GM23338 (cell line): ENCODE measurements at regions not wholly inside any gene's neighbourhood (a gene's known extent, or its start where the extent isn't known, plus 50 kb on each side); places are given as distances from the start of the nearest gene placed in this dataset.

Source experiments
- ATAC-seq: fragments of 200-7000 bp; cut with Tn5 transposase; 3 replicates; pipeline ENCODE4 v1.9.1; 2020
- DNase-seq: peaks from one replicate; pipeline ENCODE4 v3.0.0-alpha.2; 2015; ENCODE audit warnings: low spot score
- H2AFZ ChIP-seq: fragments of 200-600 bp; sonication (generic); 2 replicates; pipeline ENCODE4 v1.8.0; 2016; ENCODE audit warnings: antibody characterized with exemption, mild to moderate bottlenecking, moderate library complexity
- H3F3A ChIP-seq: fragments of 200-600 bp; sonication (generic); replicated peaks from 2 replicates; pipeline ENCODE4 v1.8.0; 2017; ENCODE audit warnings: antibody characterized with exemption, mixed run types, low read depth
- H3K27ac ChIP-seq: fragments of 200-600 bp; sonication (generic); 2 replicates; pipeline ENCODE4 v1.6.1; 2016; ENCODE audit warnings: low read depth
- H3K27me3 ChIP-seq: fragments of 200-600 bp; sonication (generic); 2 replicates; pipeline ENCODE4 v1.8.0; 2016; ENCODE audit warnings: mild to moderate bottlenecking, mixed run types, moderate library complexity; ENCODE audit not compliant: insufficient read depth
- H3K36me3 ChIP-seq: fragments of 200-600 bp; sonication (generic); 2 replicates; pipeline ENCODE4 v1.8.0; 2016; ENCODE audit warnings: mild to moderate bottlenecking; ENCODE audit not compliant: insufficient read depth
- H3K4me1 ChIP-seq: fragments of 200-600 bp; sonication (generic); 2 replicates; pipeline ENCODE4 v1.8.0; 2016; ENCODE audit warnings: mild to moderate bottlenecking, moderate library complexity; ENCODE audit not compliant: insufficient read depth
- H3K4me2 ChIP-seq: fragments of 200-600 bp; sonication (generic); 2 replicates; pipeline ENCODE4 v1.7.1; 2017; ENCODE audit warnings: mixed run types
- H3K4me3 ChIP-seq: fragments of 200-600 bp; sonication (generic); 2 replicates; pipeline ENCODE4 v1.6.1; 2016; ENCODE audit warnings: mixed run types
- H3K79me2 ChIP-seq: fragments of 200-600 bp; sonication (generic); replicated peaks from 2 replicates; pipeline ENCODE4 v1.8.0; 2017; ENCODE audit warnings: mild to moderate bottlenecking; ENCODE audit not compliant: insufficient read depth
- H3K9me2 ChIP-seq: fragments of 200-600 bp; sonication (generic); 2 replicates; pipeline ENCODE4 v1.8.0; 2017; ENCODE audit not compliant: insufficient read depth
- H4K20me1 ChIP-seq: fragments of 200-600 bp; sonication (generic); replicated peaks from 2 replicates; pipeline ENCODE4 v1.8.0; 2017; ENCODE audit warnings: mild to moderate bottlenecking; ENCODE audit not compliant: insufficient read depth
- H3K27ac Mint-ChIP-seq: 2 replicates; pipeline ENCODE4 v1.8.0; 2020; ENCODE audit warnings: inconsistent platforms, mild to moderate bottlenecking, moderate library complexity, mixed read lengths
- H3K27me3 Mint-ChIP-seq: 3 replicates; pipeline ENCODE4 v1.8.0; 2022; ENCODE audit warnings: low read depth, mild to moderate bottlenecking, moderate library complexity, mixed read lengths, inconsistent platforms; ENCODE audit not compliant: insufficient read depth, poor library complexity
- H3K36me3 Mint-ChIP-seq: 3 replicates; pipeline ENCODE4 v1.8.0; 2021; ENCODE audit warnings: low read depth, mild to moderate bottlenecking, inconsistent platforms, moderate library complexity, mixed read lengths
- H3K4me1 Mint-ChIP-seq: 3 replicates; pipeline ENCODE4 v1.8.0; 2020; ENCODE audit warnings: mild to moderate bottlenecking, inconsistent platforms, mixed read lengths
- H3K4me3 Mint-ChIP-seq: 3 replicates; pipeline ENCODE4 v1.8.0; 2021; ENCODE audit warnings: moderate library complexity, mild to moderate bottlenecking, inconsistent platforms, mixed read lengths
- H3K9me3 Mint-ChIP-seq: 3 replicates; pipeline ENCODE4 v1.8.0; 2020; ENCODE audit warnings: moderate library complexity, mild to moderate bottlenecking, inconsistent platforms, mixed read lengths
- CREB1 ChIP-seq: fragments of 250-450 bp; sonication (Bioruptor Pico); IDR thresholded peaks from 2 replicates; pipeline ENCODE4 v1.5.0; 2020; ENCODE audit warnings: low read depth, mild to moderate bottlenecking, moderate library complexity
- EZH2 ChIP-seq: fragments of 200-600 bp; sonication (generic); IDR thresholded peaks from one replicate; pipeline ENCODE4 v1.8.0; 2017; ENCODE audit warnings: antibody characterized with exemption, mild to moderate bottlenecking, low read depth; ENCODE audit not compliant: unreplicated experiment
- EZH2phosphoT487 ChIP-seq: fragments of 200-600 bp; sonication (generic); IDR thresholded peaks from one replicate; pipeline ENCODE4 v1.8.1; 2018; ENCODE audit warnings: antibody characterized with exemption; ENCODE audit not compliant: unreplicated experiment
- JUNB ChIP-seq: IDR thresholded peaks from one replicate; pipeline ENCODE4 v1.6.1; 2016; ENCODE audit warnings: antibody characterized with exemption; ENCODE audit not compliant: unreplicated experiment
- NANOG ChIP-seq: IDR thresholded peaks from 2 replicates; pipeline ENCODE4 v1.6.1; 2016; ENCODE audit warnings: antibody characterized with exemption, borderline replicate concordance
- POLR2AphosphoS5 ChIP-seq: IDR thresholded peaks from 2 replicates; pipeline ENCODE4 v1.6.1; 2016; ENCODE audit warnings: antibody characterized with exemption, low read depth
- STAT1 ChIP-seq: IDR thresholded peaks from one replicate; pipeline ENCODE4 v1.6.1; 2016; ENCODE audit warnings: antibody characterized with exemption; ENCODE audit not compliant: unreplicated experiment
- ZNF114 ChIP-seq: fragments of 250-450 bp; sonication (Bioruptor Pico); IDR thresholded peaks from 2 replicates; pipeline ENCODE4 v1.5.0; 2020; ENCODE audit warnings: mild to moderate bottlenecking, moderate library complexity
- ZNF331 ChIP-seq: fragments of 250-450 bp; sonication (Bioruptor Pico); IDR thresholded peaks from 2 replicates; pipeline ENCODE4 v1.5.0; 2020; ENCODE audit warnings: low read depth, mild to moderate bottlenecking, moderate library complexity
- TF ChIP-seq, protein P1 (sequence below): fragments of 250-450 bp; sonication (Bioruptor Pico); IDR thresholded peaks from 2 replicates; pipeline ENCODE4 v1.5.0; 2020; ENCODE audit warnings: mild to moderate bottlenecking, moderate library complexity
- TF ChIP-seq, protein P2 (sequence below): IDR thresholded peaks from 2 replicates; pipeline ENCODE4 v1.6.1; 2016; ENCODE audit warnings: antibody characterized with exemption
- TF ChIP-seq, protein P3 (sequence below): IDR thresholded peaks from one replicate; pipeline ENCODE4 v1.6.1; 2018; ENCODE audit warnings: antibody characterized with exemption; ENCODE audit not compliant: unreplicated experiment
- TF ChIP-seq, protein P4 (sequence below), 2 experiments: fragments of 200-600 bp in 1 of 2; sonication (generic) in 1 of 2; conservative IDR thresholded peaks; 2 replicates each; pipeline versions ENCODE4 v1.5.1 to v1.6.1; 2016 to 2017; ENCODE audit warnings: antibody characterized with exemption in 2 of 2, low read depth in 2 of 2, mild to moderate bottlenecking in 2 of 2, moderate library complexity in 1 of 2

DNA sequence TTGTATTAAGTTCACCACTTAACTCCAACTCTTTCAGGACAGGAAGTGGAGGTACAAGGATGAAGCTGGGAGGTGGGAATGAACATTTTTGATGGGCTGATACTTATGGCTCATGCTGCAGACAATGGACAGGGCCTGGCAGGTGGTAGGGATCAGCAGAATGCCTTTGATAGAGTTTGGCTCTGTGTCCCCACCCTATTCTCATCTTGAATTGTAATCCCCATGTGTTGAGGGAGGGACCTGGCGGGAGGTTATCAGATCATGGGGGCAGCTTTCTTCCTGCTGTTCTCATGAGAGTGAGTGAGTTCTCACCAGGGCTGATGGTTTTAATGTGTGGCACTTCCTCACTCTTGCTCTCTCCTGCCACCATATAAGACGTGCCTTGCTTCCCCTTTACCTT is 87.3 kb upstream of the PRLR start:
- H3K27me3 ChIP-seq = no peaks in the 10 kb centered on the region
- peaks cover 8% of the 10 kb centered on the region for H3K9me2 ChIP-seq
- DNase-seq = no peak
- no peaks in the 10 kb centered on the region for H3K79me2 ChIP-seq
- no peaks in the 10 kb centered on the region for H3F3A ChIP-seq
- no peak overlapping the region for H3K4me3 Mint-ChIP-seq
- no peak overlapping the region for H2AFZ ChIP-seq
- no peaks in the 10 kb centered on the region for H3K36me3 Mint-ChIP-seq
- TF ChIP-seq, protein P1, sequence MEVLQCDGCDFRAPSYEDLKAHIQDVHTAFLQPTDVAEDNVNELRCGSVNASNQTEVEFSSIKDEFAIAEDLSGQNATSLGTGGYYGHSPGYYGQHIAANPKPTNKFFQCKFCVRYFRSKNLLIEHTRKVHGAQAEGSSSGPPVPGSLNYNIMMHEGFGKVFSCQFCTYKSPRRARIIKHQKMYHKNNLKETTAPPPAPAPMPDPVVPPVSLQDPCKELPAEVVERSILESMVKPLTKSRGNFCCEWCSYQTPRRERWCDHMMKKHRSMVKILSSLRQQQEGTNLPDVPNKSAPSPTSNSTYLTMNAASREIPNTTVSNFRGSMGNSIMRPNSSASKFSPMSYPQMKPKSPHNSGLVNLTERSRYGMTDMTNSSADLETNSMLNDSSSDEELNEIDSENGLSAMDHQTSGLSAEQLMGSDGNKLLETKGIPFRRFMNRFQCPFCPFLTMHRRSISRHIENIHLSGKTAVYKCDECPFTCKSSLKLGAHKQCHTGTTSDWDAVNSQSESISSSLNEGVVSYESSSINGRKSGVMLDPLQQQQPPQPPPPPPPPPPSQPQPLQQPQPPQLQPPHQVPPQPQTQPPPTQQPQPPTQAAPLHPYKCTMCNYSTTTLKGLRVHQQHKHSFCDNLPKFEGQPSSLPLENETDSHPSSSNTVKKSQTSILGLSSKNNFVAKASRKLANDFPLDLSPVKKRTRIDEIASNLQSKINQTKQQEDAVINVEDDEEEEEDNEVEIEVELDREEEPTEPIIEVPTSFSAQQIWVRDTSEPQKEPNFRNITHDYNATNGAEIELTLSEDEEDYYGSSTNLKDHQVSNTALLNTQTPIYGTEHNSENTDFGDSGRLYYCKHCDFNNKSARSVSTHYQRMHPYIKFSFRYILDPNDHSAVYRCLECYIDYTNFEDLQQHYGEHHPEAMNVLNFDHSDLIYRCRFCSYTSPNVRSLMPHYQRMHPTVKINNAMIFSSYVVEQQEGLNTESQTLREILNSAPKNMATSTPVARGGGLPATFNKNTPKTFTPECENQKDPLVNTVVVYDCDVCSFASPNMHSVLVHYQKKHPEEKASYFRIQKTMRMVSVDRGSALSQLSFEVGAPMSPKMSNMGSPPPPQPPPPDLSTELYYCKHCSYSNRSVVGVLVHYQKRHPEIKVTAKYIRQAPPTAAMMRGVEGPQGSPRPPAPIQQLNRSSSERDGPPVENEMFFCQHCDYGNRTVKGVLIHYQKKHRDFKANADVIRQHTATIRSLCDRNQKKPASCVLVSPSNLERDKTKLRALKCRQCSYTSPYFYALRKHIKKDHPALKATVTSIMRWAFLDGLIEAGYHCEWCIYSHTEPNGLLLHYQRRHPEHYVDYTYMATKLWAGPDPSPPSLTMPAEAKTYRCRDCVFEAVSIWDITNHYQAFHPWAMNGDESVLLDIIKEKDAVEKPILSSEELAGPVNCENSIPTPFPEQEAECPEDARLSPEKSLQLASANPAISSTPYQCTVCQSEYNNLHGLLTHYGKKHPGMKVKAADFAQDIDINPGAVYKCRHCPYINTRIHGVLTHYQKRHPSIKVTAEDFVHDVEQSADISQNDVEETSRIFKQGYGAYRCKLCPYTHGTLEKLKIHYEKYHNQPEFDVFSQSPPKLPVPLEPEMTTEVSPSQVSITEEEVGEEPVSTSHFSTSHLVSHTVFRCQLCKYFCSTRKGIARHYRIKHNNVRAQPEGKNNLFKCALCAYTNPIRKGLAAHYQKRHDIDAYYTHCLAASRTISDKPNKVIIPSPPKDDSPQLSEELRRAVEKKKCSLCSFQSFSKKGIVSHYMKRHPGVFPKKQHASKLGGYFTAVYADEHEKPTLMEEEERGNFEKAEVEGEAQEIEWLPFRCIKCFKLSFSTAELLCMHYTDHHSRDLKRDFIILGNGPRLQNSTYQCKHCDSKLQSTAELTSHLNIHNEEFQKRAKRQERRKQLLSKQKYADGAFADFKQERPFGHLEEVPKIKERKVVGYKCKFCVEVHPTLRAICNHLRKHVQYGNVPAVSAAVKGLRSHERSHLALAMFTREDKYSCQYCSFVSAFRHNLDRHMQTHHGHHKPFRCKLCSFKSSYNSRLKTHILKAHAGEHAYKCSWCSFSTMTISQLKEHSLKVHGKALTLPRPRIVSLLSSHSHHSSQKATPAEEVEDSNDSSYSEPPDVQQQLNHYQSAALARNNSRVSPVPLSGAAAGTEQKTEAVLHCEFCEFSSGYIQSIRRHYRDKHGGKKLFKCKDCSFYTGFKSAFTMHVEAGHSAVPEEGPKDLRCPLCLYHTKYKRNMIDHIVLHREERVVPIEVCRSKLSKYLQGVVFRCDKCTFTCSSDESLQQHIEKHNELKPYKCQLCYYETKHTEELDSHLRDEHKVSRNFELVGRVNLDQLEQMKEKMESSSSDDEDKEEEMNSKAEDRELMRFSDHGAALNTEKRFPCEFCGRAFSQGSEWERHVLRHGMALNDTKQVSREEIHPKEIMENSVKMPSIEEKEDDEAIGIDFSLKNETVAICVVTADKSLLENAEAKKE = no peak
- TF ChIP-seq EZH2phosphoT487 = no peak
- no peak for TF ChIP-seq STAT1
- TF ChIP-seq ZNF114 = no peak
- no peak for TF ChIP-seq JUNB
- no peak for TF ChIP-seq CREB1 (CRISPR knock-in tag)
- TF ChIP-seq, protein P2, sequence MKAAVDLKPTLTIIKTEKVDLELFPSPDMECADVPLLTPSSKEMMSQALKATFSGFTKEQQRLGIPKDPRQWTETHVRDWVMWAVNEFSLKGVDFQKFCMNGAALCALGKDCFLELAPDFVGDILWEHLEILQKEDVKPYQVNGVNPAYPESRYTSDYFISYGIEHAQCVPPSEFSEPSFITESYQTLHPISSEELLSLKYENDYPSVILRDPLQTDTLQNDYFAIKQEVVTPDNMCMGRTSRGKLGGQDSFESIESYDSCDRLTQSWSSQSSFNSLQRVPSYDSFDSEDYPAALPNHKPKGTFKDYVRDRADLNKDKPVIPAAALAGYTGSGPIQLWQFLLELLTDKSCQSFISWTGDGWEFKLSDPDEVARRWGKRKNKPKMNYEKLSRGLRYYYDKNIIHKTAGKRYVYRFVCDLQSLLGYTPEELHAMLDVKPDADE = no peak
- TF ChIP-seq NANOG = no peak
- no peak for TF ChIP-seq ZNF331 (CRISPR knock-in tag)
- TF ChIP-seq POLR2AphosphoS5 = no peak
- TF ChIP-seq EZH2 = no peak
- TF ChIP-seq, protein P3, sequence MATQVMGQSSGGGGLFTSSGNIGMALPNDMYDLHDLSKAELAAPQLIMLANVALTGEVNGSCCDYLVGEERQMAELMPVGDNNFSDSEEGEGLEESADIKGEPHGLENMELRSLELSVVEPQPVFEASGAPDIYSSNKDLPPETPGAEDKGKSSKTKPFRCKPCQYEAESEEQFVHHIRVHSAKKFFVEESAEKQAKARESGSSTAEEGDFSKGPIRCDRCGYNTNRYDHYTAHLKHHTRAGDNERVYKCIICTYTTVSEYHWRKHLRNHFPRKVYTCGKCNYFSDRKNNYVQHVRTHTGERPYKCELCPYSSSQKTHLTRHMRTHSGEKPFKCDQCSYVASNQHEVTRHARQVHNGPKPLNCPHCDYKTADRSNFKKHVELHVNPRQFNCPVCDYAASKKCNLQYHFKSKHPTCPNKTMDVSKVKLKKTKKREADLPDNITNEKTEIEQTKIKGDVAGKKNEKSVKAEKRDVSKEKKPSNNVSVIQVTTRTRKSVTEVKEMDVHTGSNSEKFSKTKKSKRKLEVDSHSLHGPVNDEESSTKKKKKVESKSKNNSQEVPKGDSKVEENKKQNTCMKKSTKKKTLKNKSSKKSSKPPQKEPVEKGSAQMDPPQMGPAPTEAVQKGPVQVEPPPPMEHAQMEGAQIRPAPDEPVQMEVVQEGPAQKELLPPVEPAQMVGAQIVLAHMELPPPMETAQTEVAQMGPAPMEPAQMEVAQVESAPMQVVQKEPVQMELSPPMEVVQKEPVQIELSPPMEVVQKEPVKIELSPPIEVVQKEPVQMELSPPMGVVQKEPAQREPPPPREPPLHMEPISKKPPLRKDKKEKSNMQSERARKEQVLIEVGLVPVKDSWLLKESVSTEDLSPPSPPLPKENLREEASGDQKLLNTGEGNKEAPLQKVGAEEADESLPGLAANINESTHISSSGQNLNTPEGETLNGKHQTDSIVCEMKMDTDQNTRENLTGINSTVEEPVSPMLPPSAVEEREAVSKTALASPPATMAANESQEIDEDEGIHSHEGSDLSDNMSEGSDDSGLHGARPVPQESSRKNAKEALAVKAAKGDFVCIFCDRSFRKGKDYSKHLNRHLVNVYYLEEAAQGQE = no peak
- TF ChIP-seq, protein P4, sequence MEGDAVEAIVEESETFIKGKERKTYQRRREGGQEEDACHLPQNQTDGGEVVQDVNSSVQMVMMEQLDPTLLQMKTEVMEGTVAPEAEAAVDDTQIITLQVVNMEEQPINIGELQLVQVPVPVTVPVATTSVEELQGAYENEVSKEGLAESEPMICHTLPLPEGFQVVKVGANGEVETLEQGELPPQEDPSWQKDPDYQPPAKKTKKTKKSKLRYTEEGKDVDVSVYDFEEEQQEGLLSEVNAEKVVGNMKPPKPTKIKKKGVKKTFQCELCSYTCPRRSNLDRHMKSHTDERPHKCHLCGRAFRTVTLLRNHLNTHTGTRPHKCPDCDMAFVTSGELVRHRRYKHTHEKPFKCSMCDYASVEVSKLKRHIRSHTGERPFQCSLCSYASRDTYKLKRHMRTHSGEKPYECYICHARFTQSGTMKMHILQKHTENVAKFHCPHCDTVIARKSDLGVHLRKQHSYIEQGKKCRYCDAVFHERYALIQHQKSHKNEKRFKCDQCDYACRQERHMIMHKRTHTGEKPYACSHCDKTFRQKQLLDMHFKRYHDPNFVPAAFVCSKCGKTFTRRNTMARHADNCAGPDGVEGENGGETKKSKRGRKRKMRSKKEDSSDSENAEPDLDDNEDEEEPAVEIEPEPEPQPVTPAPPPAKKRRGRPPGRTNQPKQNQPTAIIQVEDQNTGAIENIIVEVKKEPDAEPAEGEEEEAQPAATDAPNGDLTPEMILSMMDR (conservative IDR thresholded peaks at IDR 0.05; ENCODE audit: low read depth in 2 of 2) = no peak
- no peaks in the 10 kb centered on the region for H3K4me1 ChIP-seq
- no peaks in the 10 kb centered on the region for H3K36me3 ChIP-seq
- no peak overlapping the region for H3K27ac ChIP-seq
- no peak overlapping the region for H3K4me3 ChIP-seq
- H4K20me1 ChIP-seq = no peaks in the 10 kb centered on the region
- H3K9me3 Mint-ChIP-seq = no peaks in the 10 kb centered on the region
- H3K27ac Mint-ChIP-seq = no peak overlapping the region; the same call in 1 of the 2 replicates
- H3K4me1 Mint-ChIP-seq = no peaks in the 10 kb centered on the region
- no peak for ATAC-seq
- H3K27me3 Mint-ChIP-seq = no peaks in the 10 kb centered on the region
- no peak overlapping the region for H3K4me2 ChIP-seq
